Activated B cell treated with CpG ODN at 0.5 μM for 24 hours (primary cell): ENCODE measurements at regions not wholly inside any gene's neighbourhood (a gene's known extent, or its start where the extent isn't known, plus 50 kb on each side); places are given as distances from the start of the nearest gene placed in this dataset.

Experiments
- ATAC-seq: fragments of 200-7000 bp; cut with Tn5 transposase; one replicate; pipeline ENCODE4 v1.10.0; 2021; ENCODE audit warnings: low read depth, mild to moderate bottlenecking, moderate library complexity
- CTCF ChIA-PET: fragments of 350-600 bp; sonication (Branson Sonifier 250); formaldehyde crosslinking; loops from one replicate; lab custom pipeline; 2021; ENCODE audit warnings: antibody characterized with exemption; lab: Charles Lee
- POLR2A ChIA-PET: fragments of 350-600 bp; sonication (Branson Sonifier 250); formaldehyde crosslinking; loops from one replicate; lab custom pipeline; 2021; ENCODE audit warnings: antibody characterized with exemption; lab: Charles Lee
- DNase-seq: peaks from one replicate; pipeline ENCODE4 v3.0.0; 2022
- H3K27ac Mint-ChIP-seq: one replicate; pipeline ENCODE4 v1.8.0; 2020; ENCODE audit warnings: mixed read lengths
- H3K27me3 Mint-ChIP-seq: one replicate; pipeline ENCODE4 v1.8.0; 2021; ENCODE audit warnings: mixed read lengths
- H3K36me3 Mint-ChIP-seq: one replicate; pipeline ENCODE4 v1.8.0; 2021; ENCODE audit warnings: low read depth, mixed read lengths
- H3K4me1 Mint-ChIP-seq: one replicate; pipeline ENCODE4 v1.8.0; 2021; ENCODE audit warnings: mixed read lengths
- H3K4me3 Mint-ChIP-seq: one replicate; pipeline ENCODE4 v1.8.0; 2020; ENCODE audit warnings: mild to moderate bottlenecking, mixed read lengths
- H3K9me3 Mint-ChIP-seq: one replicate; pipeline ENCODE4 v1.8.0; 2020; ENCODE audit warnings: mixed read lengths
- intact Hi-C: fragments of 100-400 bp; cut with micrococcal nuclease; formaldehyde crosslinking; loops from one replicate; pipeline ENCODE4 v1.15.1; 2024
- TF ChIP-seq, protein P1 (sequence below): fragments of 200-600 bp; IDR thresholded peaks from one replicate; pipeline ENCODE4 v1.8.0; 2022; ENCODE audit warnings: antibody characterized with exemption, mild to moderate bottlenecking

- ChIA-PET POLR2A (no interaction called here), CTCF (no interaction called here)
- no peaks in the 10 kb centered on the region for H3K4me1 Mint-ChIP-seq
- intact Hi-C loops = no loop called here
- ATAC-seq (no peak), DNase-seq (no peak)
- H3K36me3 Mint-ChIP-seq = no peaks in the 10 kb centered on the region
- peaks cover 3% of the 10 kb centered on the region for H3K9me3 Mint-ChIP-seq
- H3K27ac Mint-ChIP-seq = no peak overlapping the region
- H3K4me3 Mint-ChIP-seq = no peak overlapping the region
- TF ChIP-seq, protein P1, sequence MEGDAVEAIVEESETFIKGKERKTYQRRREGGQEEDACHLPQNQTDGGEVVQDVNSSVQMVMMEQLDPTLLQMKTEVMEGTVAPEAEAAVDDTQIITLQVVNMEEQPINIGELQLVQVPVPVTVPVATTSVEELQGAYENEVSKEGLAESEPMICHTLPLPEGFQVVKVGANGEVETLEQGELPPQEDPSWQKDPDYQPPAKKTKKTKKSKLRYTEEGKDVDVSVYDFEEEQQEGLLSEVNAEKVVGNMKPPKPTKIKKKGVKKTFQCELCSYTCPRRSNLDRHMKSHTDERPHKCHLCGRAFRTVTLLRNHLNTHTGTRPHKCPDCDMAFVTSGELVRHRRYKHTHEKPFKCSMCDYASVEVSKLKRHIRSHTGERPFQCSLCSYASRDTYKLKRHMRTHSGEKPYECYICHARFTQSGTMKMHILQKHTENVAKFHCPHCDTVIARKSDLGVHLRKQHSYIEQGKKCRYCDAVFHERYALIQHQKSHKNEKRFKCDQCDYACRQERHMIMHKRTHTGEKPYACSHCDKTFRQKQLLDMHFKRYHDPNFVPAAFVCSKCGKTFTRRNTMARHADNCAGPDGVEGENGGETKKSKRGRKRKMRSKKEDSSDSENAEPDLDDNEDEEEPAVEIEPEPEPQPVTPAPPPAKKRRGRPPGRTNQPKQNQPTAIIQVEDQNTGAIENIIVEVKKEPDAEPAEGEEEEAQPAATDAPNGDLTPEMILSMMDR = no peak
- H3K27me3 Mint-ChIP-seq = no peaks in the 10 kb centered on the region
Measured at GRCh38 chr13:110057052-110057451, 249.9 kb downstream of the COL4A1 start.

DNA sequence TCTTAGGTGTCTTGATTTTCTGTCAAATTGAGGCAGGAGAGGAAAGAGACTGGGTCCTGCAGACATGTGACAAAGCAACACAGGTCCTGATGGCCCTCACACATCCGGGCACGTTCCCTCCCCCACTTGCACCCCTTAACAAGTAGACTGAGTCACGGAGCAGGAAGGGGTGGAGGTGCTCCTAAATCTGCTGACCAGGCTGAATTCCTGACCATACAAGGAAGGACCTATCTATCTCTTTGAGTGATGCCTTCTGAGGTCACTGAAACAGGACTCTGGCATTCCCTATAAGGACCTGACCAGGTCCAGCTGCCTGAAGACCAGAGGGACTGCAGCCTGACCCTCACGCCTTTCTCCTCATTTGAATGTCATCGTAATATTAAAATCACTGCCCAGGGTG lies 250.3 kb downstream of the COL4A1 start:
- no peaks in the 10 kb centered on the region for H3K36me3 Mint-ChIP-seq
- H3K27ac Mint-ChIP-seq = no peak overlapping the region
- H3K4me3 Mint-ChIP-seq = no peak overlapping the region
- intact Hi-C loops = no loop called here
- CTCF ChIA-PET = no interaction called here
- peaks cover 3% of the 10 kb centered on the region for H3K9me3 Mint-ChIP-seq
- H3K27me3 Mint-ChIP-seq = no peaks in the 10 kb centered on the region
- ATAC-seq = no peak
- TF ChIP-seq, protein P1 = no peak
- no peak for DNase-seq
- POLR2A ChIA-PET = no interaction called here
- H3K4me1 Mint-ChIP-seq = no peaks in the 10 kb centered on the region

DNA sequence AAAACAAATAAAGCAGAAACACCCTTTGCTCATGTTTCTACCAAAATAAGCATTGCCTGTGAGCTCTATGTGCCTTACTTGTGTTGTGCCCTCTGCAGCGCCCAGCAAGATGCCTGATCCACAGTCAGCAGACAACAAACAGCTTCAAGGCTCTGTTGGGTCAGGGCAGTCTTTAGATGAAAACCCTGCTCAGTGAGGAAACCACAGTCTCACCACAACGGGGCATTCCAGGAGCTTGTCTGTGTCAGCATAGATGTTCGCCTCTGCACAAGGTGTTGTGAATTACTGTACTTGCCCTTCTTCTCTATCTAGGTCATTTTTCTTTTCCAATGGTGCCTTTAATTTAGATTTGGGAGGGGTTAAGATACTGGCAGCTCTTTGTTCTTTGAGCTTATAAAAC lies 251.9 kb downstream of the COL4A1 start:
- TF ChIP-seq, protein P1 = no peak
- CTCF ChIA-PET = no interaction called here
- Mint-ChIP-seq H3K36me3 (no peaks in the 10 kb centered on the region), H3K9me3 (peaks cover 3% of the 10 kb centered on the region), H3K27ac (no peak overlapping the region), H3K27me3 (no peaks in the 10 kb centered on the region), H3K4me1 (no peaks in the 10 kb centered on the region), H3K4me3 (no peak overlapping the region)
- no peak for DNase-seq
- POLR2A ChIA-PET = no interaction called here
- ATAC-seq = no peak
- intact Hi-C loops = no loop called here

DNA sequence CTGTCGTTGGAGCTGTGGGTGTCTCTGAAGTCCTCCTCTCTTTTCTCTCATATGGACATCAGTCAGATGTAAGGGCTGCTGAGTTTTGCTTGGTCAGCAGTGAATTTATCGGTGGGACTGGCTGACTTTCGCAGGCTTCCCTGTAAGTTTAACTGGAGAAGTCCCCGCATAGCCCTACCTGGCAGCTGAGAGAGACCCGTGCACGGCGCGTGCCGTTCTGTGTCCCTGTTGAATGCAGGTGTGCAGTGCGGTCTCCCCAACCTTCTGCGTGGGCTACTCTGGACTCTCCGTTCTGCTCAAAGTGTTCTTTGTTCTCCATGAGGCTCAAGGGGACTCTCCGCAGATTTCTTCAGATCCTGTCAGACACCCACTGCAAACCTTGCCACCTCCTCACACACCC lies 252.9 kb downstream of the COL4A1 start:
- Mint-ChIP-seq H3K36me3 (no peaks in the 10 kb centered on the region), H3K4me1 (no peaks in the 10 kb centered on the region), H3K27me3 (no peaks in the 10 kb centered on the region), H3K4me3 (no peak overlapping the region), H3K27ac (no peak overlapping the region), H3K9me3 (peaks cover 3% of the 10 kb centered on the region)
- ATAC-seq (no peak), DNase-seq (no peak)
- CTCF ChIA-PET = no interaction called here
- intact Hi-C loops = no loop called here
- POLR2A ChIA-PET = no interaction called here
- TF ChIP-seq, protein P1 = no peak

- H3K27me3 Mint-ChIP-seq = peaks cover 10% of the 10 kb centered on the region
- no peaks in the 10 kb centered on the region for H3K9me3 Mint-ChIP-seq
- no peak overlapping the region for H3K27ac Mint-ChIP-seq
- CTCF ChIA-PET = no interaction called here
- TF ChIP-seq, protein P1 = no peak
- POLR2A ChIA-PET = no interaction called here
- ATAC-seq = no peak
- H3K4me3 Mint-ChIP-seq = no peak overlapping the region
- DNase-seq = no peak
- intact Hi-C loops = no loop called here
- no peaks in the 10 kb centered on the region for H3K36me3 Mint-ChIP-seq
- no peaks in the 10 kb centered on the region for H3K4me1 Mint-ChIP-seq
Measured at GRCh38 chr13:110047496-110047895, 259.5 kb downstream of the COL4A1 start.
